GM04504 (cell line): ENCODE measurements at regions not wholly inside any gene's neighbourhood (a gene's known extent, or its start where the extent isn't known, plus 50 kb on each side); places are given as distances from the start of the nearest gene placed in this dataset.

Source experiments
- DNase-seq: peaks from one replicate; pipeline ENCODE4 v3.0.0-alpha.2; 2012; ENCODE audit warnings: low read depth

DNA sequence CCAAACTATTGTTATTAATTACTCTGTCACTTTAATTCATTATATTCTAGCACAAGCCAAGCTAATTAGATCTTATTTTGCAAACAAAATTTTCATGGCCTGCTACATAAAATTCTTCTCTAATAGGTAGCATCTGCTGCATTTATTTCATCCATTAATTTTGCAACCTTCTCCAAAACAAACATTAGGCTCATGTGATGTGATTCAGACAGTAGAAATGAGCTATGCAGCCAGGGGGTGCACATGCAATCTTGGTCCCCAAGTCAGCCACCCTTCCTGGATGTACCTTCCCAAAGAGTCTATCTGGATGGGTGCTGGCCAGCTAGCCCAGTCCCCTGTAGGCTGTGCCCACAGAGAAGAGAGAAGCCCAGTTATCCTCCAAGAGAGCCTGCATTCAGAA lies 242.1 kb upstream of the OSR1 start:
- DNase-seq: no peak

DNA sequence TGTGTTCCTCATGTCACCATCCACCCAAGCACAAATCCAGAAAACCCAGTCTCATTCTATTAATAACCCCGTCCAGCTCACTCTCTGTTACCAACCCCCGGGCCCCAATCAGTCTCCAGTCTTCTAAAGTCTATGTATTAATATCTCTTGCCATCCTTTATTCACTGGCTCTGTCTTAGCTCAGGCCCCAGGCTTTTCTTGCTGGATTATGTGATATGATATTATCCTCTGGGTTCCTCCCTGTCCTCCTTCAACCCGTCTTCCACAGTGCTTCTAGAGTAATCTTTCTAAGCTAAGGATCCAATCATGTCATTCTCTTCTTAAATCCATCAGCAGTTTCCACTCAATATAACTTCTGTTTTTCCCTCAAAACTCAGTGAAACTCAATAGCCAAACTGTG lies 240.5 kb upstream of the OSR1 start:
- DNase-seq: no peak

DNA sequence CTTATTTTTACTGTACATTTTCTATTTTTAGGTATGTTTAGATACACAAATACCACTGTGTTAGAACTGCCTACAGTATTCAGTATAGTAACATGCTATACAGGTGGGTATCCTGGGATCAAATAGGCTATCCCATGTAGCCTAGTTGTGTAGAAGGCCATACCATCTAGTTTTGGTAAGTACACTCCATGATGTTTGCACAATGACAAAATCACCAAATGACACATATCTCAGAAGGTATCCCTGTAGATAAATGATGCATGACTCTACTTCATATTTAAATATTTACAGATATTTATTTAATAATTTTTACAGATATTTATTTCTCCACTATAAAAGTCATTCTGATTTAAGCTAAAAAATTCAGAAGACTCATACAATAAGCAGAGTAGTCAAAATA lies 233.8 kb upstream of the OSR1 start:
- DNase-seq: no peak

DNA sequence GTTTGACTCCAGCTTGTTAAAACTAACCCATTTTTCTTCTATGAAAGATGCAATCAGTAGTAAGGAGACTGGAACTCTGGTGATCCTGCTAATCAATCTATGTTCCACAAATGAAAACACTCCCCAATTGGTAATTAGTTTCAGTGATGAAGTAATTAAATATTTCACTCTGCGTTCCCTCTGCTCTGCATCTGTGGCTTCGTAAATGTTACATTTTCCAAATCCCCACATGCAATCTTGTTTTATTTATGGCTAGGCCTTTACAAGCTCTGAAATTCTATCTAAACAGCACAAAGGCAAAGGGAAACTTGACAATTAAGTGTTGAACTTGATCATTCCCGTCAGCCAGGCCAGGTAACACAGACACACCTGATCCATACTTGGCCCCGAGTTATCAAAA lies 231.4 kb upstream of the OSR1 start:
- DNase-seq: no peak

DNA sequence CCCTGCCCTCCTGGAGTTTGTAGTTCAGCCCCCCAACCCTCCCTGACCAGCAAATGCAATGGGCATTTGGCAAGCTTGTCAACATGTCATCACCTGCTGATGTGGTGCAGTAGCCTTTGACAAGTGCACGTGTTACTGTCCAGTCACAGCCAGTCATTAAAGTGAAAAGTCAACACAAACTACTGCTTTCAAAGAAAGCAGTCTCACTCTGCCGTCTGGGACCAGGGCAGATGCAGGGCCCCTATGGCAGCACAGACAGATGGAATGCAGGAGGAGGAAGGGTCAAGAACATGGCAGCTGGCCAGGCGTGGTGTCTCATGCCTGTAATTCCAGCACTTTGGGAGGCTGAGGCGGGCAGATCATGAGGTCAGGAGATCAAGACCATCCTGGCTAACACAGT lies 222.4 kb upstream of the OSR1 start:
- no peak for DNase-seq

DNA sequence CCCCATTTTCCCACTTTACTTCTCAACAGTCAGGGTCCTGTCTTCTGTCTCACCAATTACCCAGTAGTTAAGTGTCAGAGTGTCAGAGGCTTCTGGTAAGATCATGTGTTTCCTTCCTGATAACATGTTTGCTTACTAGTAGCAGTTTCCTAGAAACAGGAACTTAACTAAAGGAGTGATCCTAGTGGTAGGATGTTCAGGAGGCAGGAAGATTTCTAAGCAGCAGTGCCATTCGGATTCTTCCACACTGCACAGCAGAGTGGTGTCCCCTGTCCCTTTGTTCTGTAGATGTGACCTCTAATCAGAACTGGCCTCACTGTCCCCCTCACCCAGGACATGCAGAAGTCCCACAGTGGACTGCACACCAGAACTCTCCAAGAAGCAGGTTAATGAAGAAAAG lies 221.8 kb upstream of the OSR1 start:
- DNase-seq: no peak

DNA sequence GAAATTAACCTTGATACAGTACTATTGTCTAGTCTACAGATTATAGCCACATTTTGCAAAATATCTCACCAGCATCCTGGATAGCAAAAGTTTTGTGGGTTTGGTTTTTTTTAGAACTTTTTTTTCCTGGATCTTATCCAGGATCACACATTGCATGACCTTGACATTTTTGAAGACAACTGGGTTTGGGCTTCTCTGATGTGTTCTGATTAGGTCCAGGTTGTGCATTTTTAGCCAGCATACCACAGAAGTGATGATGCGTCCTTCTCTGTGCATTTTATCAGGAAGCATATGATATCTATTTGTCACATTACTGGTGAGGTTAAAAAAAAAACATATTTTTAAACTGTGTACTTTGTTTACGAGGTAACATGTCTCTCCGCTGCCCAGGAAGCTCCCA lies 221.0 kb upstream of the OSR1 start:
- no peak for DNase-seq

DNA sequence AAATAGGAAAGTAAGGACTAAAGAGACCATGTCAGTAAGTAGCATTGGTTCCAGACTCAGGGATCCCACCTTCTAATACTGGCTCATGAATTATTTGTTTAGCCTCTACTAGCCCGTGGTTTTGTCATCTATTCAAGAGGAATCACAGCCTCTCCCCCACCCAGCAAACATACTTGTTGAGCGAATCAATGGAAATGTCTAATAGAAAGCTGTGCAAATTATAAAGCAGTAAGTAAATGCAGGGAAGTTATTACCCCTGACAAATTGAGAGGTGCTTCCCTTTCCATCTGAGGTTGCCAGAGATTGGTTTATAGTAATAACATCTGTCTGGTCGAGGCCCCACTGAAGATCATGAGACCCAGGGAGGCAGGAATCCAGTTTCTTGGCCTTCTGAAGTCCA lies 219.3 kb upstream of the OSR1 start:
- no peak for DNase-seq

DNA sequence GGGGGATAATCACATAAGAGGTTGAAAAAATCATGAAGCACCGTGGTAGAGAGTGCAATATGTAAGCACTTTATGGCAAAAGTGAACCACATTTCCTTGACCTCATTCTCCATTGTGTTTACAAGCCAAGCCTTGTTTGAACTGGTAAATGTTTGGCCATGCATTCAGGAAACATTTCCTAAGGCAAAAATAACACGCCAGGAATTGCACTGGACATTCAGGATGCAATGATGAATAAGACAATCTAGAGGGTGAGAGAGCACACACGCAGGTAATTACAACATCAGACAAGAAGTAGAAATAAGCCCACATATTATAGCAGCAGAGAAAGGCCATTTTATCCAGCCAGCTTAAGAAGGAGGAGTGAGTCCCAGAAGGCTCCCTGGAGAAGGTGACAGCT lies 218.0 kb upstream of the OSR1 start:
- DNase-seq: no peak

DNA sequence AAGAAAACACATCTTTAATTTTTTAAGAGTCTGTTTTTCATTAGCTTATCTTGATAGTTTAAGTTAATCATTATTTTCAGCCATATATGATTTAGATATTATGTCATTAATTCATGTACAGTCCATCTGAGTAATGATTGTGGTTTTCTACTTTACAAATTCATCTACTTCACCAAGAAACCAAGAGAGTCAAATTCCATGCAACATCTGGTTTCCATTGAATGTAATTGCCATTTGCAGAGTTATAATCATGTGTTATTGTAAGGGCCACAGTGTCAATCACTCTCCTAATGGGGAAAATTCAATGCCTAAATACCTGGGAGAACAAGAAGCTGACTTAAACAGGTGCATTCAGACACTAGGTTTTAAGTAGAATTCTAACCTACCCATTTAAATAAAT lies 217.2 kb upstream of the OSR1 start:
- DNase-seq: no peak

DNA sequence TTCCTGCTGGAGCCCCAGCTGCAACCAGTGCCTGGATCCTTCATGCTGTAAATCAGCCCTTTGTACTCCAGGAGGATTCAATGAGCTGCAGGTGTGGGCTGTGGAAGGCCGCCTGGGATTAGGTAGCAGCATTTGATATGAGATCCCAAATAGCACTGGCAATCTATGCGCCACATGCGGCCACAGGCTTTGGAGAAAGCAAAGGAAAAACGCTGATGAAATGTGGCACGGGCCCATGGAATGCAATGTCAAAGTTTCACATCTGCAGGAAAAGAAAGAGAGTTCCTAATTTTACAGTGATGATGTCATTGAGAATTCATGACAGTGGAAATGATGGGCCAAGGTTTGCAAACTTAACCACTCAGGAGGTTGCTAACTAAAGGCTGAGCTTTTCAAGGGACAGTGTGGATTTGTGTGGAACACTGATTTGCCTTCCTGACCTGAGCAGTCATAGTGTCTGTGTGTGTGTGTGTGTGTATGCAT lies 216.4 kb upstream of the OSR1 start:
- peak; percentile 82 for DNase-seq

DNA sequence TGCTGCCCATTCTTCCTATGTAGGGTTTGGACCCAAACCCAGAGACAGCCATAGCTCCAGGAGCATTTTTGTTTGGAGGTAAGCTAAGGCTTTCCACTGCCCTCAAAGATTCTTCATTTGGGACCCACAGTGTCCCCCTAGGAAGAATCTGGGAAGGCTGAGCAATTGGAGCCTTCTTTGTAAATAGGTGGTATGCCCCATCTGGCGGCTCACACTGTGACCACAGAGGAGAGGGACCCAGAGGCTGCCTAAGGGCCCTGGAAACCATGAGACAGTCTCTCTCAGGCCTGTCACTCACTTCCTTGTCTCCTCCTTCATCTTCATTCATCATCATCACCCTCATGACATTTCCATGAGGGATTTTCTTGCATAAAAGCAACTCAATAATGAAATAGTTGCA lies 215.4 kb upstream of the OSR1 start:
- no peak for DNase-seq

DNA sequence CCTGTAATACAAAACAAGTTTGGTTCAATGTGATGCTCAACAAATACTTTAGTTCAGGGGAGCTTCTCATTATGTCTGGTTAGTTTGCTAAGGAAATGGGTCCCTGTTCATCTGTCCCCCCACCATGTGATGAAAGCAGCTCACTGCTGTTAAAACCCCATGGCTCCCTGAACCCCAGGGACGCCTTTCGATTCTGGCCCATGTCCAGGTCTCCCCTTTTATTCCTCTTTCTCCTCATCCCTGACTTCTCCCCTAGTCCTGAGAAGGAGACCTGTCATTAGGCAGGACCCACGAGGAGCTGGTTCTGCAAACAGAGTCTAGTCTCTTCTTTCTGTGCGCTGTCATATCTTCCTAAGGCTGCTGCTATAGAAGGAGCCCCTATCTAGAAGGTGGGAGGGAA lies 213.3 kb upstream of the OSR1 start:
- no peak for DNase-seq

DNA sequence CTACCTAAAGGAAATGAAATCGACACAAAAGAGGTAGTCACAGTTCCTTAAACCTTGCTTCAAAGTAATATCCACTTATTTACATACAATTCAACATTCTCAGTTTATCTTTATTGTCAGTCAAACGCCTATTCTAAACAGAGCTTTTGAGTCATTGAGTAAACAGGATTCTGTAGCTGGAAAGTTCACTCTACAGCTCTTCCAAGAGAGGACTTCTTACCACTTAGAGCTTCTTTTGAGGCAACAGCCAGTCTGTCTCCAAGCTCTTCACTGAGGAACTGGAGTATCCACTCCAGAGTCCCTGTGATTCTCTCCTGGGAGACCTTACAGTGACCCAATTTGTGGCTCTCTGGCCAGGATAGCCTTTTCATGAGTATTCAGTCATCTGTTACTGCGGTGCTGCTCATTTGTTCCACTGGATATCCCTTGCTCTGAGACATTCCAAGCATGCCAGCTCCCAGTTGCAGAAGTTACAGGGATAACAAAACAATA lies 210.9 kb upstream of the OSR1 start:
- no peak for DNase-seq

DNA sequence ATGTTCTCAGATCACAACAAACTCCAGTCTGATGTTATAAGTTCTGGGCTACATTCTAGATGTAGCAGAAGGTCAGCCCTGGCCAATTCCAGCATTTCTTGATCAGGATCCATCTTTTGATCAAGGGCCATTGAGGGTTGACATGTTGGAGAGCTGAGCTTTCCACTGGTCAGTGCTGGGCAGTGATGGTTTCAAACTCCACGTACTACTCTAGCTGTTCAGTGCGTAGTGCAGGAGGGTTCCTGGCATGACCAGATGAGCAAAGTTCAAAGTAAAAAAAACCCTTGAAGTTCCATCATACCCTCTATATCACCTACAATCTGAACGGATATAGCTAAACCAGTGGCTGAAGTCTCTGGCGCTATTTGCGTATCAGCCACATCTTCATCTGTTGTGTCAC lies 210.4 kb upstream of the OSR1 start:
- no peak for DNase-seq

DNA sequence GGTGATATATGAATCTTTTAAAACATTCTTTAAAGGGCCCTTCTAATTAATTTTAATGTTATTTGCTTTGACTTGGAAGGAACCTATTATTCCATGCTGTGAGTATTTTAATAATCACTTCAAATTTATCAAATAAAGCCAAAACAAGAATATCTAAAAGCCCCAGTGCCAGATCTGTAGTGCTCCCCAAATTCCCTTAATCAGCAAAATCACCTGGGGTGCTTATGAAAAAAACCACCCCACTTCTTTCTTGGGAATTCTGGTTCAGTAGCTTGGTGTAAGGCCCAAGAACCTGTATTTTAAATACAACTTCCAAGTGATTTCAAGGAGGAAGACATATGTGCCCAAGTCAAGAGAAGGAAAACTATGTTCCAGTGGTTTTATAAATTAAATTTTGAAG lies 202.4 kb upstream of the OSR1 start:
- DNase-seq: no peak

DNA sequence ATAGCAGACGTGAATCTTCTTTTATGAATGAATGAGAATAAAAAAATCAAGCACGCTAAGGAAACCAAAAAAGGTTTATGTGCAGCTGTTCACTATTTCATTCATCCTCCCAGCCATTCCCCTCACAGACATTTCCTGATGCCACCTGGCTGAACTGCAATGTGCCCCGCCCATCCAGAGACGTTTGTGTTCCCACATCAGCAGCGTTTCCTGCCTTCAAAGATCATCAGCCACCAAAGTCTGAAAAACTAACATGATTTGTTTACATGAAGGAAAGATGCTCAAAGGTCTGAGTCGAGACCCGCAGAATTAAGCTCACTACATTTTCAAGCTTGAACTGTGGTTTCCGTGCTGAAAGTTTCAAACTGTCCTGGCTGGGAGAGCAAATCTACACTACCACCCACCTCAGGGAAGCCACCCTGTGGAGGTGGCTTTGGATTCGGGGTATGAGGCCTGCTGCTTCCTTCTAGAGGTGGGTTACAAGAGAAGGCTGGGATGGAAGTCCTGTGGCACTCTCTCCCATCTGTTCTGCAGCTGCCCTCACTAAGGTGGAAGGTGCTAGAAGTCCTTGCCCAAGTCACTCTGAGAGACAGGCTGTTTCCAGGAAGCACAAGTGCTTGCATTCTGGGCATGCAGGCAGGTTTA lies 201.3 kb upstream of the OSR1 start:
- no peak for DNase-seq

DNA sequence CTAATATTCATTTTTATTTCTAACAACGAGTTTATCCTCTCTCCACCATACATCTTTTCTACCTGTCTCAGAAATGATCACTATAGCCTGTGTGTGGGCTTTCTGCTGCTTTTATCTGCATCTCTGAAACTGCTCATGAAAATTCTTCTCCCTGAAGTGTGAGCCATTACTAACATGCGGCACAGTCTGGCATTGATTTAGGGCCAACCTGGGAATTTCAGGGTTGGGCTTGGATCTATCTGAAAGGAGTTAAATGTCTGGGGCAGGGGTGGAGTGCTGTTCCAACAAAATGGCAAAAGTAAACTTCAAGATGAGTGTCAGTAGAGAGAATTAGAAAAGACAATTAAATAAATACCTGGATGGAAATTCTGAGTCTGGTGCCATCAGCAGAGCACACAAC lies 198.2 kb upstream of the OSR1 start:
- no peak for DNase-seq

DNA sequence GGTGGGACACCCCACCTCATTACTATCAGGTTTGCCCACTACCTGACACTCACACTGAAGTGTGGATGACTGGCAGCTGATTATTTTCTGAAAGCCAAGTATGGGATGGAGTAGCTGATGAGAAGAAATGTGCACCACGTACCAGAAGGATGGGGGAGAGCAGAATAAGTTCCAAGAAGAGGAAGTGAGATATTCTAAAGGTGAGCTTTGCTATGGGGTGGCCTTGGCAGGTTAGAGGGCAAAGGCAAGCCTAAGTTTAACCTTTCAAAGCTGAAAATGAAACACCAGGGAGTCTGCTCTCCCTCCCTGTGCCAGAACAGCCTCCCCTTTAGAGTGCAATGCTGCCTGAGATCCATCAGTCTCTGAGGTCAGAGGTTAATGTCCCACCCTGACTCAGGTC lies 196.1 kb upstream of the OSR1 start:
- no peak for DNase-seq

DNA sequence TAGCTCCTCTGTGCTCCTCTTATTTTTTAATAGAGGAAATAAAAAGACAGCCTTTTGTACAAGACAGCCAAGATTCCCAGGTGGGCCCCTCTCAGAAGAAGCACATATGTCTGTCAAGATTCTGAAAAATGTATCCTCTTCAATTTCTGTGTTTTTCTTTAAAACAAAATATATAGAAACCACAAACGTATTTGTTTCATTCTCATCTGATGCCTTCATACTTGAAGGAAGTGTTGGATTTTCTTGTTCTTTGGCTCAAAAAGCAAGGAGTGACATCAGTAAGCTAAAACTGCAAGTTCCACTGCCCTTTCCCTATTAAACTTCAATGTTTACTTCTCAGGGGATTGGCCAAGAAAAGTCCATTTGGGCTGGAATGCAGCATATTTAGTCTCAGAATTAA lies 193.8 kb upstream of the OSR1 start:
- no peak for DNase-seq

DNA sequence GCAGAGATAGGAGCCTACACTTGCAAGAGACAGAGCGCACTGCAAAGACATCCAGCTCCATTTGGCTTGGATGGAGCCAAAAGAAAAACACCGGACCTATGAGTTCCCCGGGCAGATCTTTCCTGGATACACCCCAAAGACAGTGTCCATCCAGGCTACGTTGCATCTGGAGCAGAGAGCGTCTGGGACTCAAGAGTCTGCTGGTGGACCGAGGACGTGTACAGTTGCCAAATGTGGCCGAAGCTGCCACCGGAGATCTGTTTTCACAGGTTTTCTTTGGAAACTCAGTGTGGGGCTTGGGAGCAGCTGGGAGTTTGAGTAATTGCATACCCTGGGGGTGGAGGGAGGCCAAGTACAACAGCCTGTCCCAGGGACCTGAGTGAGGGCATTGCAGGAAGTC lies 192.3 kb upstream of the OSR1 start:
- DNase-seq: no peak

DNA sequence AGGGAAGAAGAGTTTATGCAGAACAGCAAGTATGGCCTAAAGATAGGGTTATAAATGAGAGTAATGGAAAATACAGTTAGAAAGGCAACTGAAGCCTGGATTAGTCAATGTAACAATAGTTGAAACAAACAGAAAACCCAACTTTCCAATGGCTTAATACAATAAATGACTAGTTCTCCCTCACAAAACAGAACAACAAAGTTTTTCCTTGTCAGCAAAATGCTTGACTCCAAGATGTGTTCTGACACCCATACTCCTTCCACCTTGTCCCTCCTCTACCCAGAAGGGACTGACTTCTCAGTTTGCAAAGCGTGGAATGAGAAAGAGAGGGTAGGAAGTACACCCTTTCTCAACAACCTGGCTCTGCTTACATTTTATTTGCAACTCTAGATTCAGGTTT lies 191.4 kb upstream of the OSR1 start:
- DNase-seq: no peak

DNA sequence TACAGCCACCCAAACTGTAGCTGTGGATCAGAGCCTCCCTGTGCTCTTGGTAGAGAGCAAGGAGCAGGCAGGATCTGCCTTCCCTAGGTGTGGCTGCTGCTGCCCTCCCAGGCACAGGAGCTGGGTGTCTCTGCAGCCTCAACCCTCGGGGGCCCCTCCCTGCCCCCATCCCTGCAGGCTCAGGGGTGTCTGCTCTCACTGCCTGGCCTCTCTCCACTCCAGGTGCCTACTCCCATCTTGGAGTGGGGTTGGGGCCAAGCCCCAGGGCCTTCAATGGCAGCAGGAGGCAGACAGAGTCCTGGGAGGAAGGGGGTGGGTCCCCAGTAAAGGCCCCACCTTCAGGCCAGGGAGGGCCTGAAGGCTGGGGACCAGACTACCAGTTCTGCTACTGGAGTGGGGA lies 189.7 kb upstream of the OSR1 start:
- DNase-seq: no peak

DNA sequence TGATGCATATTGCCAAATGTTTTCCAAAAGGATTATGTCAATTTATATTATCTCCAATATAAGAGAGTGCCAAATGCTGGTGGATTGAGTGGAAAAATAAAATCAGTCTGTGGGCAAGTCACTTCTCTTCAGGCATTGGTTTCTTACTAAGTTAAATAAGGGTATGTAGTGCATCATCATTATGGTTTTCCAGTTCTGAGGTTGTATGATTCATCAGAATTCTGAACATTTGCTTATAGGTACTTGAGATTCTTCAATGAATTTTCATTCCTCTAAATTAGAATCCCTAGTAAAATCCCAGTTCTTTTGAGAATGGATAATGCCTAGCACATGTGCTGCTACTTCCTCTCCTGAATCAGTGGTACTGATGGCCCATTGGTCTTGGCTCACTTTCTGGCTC lies 188.9 kb upstream of the OSR1 start:
- no peak for DNase-seq

DNA sequence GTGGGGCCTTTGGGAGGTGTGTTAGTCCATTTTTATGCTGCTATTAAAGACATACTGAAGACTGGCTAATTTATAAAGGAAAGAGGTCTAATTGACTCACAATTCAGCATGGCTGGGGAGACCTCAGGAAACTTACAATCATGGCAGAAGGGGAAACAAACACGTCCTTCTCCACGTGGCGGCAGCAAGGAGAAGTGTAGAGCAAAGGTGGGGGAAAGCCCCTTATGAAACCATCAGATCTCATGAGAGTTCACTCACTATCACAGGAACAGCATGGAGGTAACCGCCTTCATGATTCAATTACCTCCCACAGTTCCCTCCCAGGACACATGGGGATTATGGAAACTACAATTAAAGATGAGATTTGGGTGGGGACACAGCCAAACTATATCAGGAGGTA lies 187.1 kb upstream of the OSR1 start:
- DNase-seq: no peak
